ENCODE measurements at regions not wholly inside any gene's neighbourhood (a gene's known extent, or its start where the extent isn't known, plus 50 kb on each side); places are given as distances from the start of the nearest gene placed in this dataset.

GRCh38 chr18:10261344-10262276 is 192.8 kb upstream of the APCDD1 start:
- Histone ChIP-seq H3K4me3 (ENCODE audit: insufficient read depth, low read length) (no peak overlapping the region), H3K27me3 (ENCODE audit: insufficient read depth, low read length) (no peaks in the 10 kb centered on the region), H4K20me1 (ENCODE audit: insufficient read depth, low read length) (no peaks in the 10 kb centered on the region), H3K27ac (ENCODE audit: low read depth, low read length) (no peak overlapping the region), H3K4me2 (ENCODE audit: insufficient read depth, low read length) (no peak overlapping the region), H3K9me3 (ENCODE audit: low read depth, low read length) (no peaks in the 10 kb centered on the region), H3K36me3 (ENCODE audit: insufficient read depth, low read length) (no peaks in the 10 kb centered on the region), H2AFZ (ENCODE audit: low read length) (no peak overlapping the region), H3K4me1 (ENCODE audit: insufficient read depth, low read length) (no peaks in the 10 kb centered on the region), H3K79me2 (ENCODE audit: insufficient read depth, low read length) (no peaks in the 10 kb centered on the region)
- TF ChIP-seq CTCF (IDR thresholded peaks at IDR 0.05; ENCODE audit: extremely low read depth, low read depth, low read length): no peak
- no peak for DNase-seq (ENCODE audit: insufficient read length, low spot score, missing footprints)

- no peak for TF ChIP-seq CTCF (IDR thresholded peaks at IDR 0.05; ENCODE audit: extremely low read depth, low read depth, low read length)
- Histone ChIP-seq H3K27ac (ENCODE audit: low read depth, low read length) (no peak overlapping the region), H3K4me2 (ENCODE audit: insufficient read depth, low read length) (no peak overlapping the region)
Observed at GRCh38 chr18:10262566-10262965, 191.9 kb upstream of the APCDD1 start.

GRCh38 chr18:10264260-10264659 is 190.2 kb upstream of the APCDD1 start:
- no peak for TF ChIP-seq CTCF (IDR thresholded peaks at IDR 0.05; ENCODE audit: extremely low read depth, low read depth, low read length)
- Histone ChIP-seq H3K79me2 (ENCODE audit: insufficient read depth, low read length) (no peaks in the 10 kb centered on the region), H3K27me3 (ENCODE audit: insufficient read depth, low read length) (no peaks in the 10 kb centered on the region), H3K27ac (ENCODE audit: low read depth, low read length) (no peak overlapping the region), H3K36me3 (ENCODE audit: insufficient read depth, low read length) (no peaks in the 10 kb centered on the region), H2AFZ (ENCODE audit: low read length) (no peak overlapping the region), H3K4me1 (ENCODE audit: insufficient read depth, low read length) (no peaks in the 10 kb centered on the region), H4K20me1 (ENCODE audit: insufficient read depth, low read length) (no peaks in the 10 kb centered on the region), H3K4me2 (ENCODE audit: insufficient read depth, low read length) (no peak overlapping the region), H3K4me3 (ENCODE audit: insufficient read depth, low read length) (no peak overlapping the region), H3K9me3 (ENCODE audit: low read depth, low read length) (no peaks in the 10 kb centered on the region)
- DNase-seq (ENCODE audit: insufficient read length, low spot score, missing footprints): no peak

More at GRCh38 chr18:10262566-10262965, 191.9 kb upstream of the APCDD1 start:
- H3K27me3 ChIP-seq (ENCODE audit: insufficient read depth, low read length): no peaks in the 10 kb centered on the region
- no peaks in the 10 kb centered on the region for H4K20me1 ChIP-seq (ENCODE audit: insufficient read depth, low read length)
- H2AFZ ChIP-seq (ENCODE audit: low read length): peak overlapping the region; percentile 10
- H3K36me3 ChIP-seq (ENCODE audit: insufficient read depth, low read length): no peaks in the 10 kb centered on the region
- H3K4me3 ChIP-seq (ENCODE audit: insufficient read depth, low read length): no peak overlapping the region
- no peaks in the 10 kb centered on the region for H3K4me1 ChIP-seq (ENCODE audit: insufficient read depth, low read length)
- H3K79me2 ChIP-seq (ENCODE audit: insufficient read depth, low read length): no peaks in the 10 kb centered on the region
- no peak for DNase-seq (ENCODE audit: insufficient read length, low spot score, missing footprints)
- no peaks in the 10 kb centered on the region for H3K9me3 ChIP-seq (ENCODE audit: low read depth, low read length)

GRCh38 chr18:10265560-10266333 is 188.7 kb upstream of the APCDD1 start:
- Histone ChIP-seq H3K4me3 (ENCODE audit: insufficient read depth, low read length) (no peak overlapping the region), H2AFZ (ENCODE audit: low read length) (no peak overlapping the region), H3K4me2 (ENCODE audit: insufficient read depth, low read length) (no peak overlapping the region), H3K27me3 (ENCODE audit: insufficient read depth, low read length) (no peaks in the 10 kb centered on the region), H3K79me2 (ENCODE audit: insufficient read depth, low read length) (no peaks in the 10 kb centered on the region), H3K4me1 (ENCODE audit: insufficient read depth, low read length) (peaks cover 5% of the 10 kb centered on the region), H4K20me1 (ENCODE audit: insufficient read depth, low read length) (no peaks in the 10 kb centered on the region), H3K9me3 (ENCODE audit: low read depth, low read length) (no peaks in the 10 kb centered on the region), H3K27ac (ENCODE audit: low read depth, low read length) (no peak overlapping the region), H3K36me3 (ENCODE audit: insufficient read depth, low read length) (no peaks in the 10 kb centered on the region)
- DNase-seq (ENCODE audit: insufficient read length, low spot score, missing footprints): no peak
- TF ChIP-seq CTCF (IDR thresholded peaks at IDR 0.05; ENCODE audit: extremely low read depth, low read depth, low read length): no peak

Measured in osteoblast (primary cell).